NCI-H2171 (cell line): ENCODE measurements at regions not wholly inside any gene's neighbourhood (a gene's known extent, or its start where the extent isn't known, plus 50 kb on each side); places are given as distances from the start of the nearest gene placed in this dataset.
"Not testable (repeated sequence)": the region's sequence is repeated elsewhere in the genome, so short reads cannot be mapped to it uniquely, and the experiment has no call there.

Experiments used
- DNase-seq: peaks from one replicate; lab custom pipeline; 2025; lab: John Stamatoyannopoulos, UW

GRCh38 chr2:221915926-221916325 is 343.8 kb upstream of the EPHA4 start:
- no peak for DNase-seq

- DNase-seq, result no peak
These were observed 342.3 kb upstream of the EPHA4 start for GRCh38 chr2:221914334-221914880.

GRCh38 chr2:221911890-221912289 is 339.8 kb upstream of the EPHA4 start:
- DNase-seq, result no peak

- DNase-seq, result no peak
These were observed 339.2 kb upstream of the EPHA4 start for GRCh38 chr2:221911321-221911720.

GRCh38 chr2:221908518-221908917 is 336.4 kb upstream of the EPHA4 start:
- no peak for DNase-seq

- no peak for DNase-seq
These were observed 325.6 kb upstream of the EPHA4 start for GRCh38 chr2:221897718-221898117.

- DNase-seq, result no peak
These were observed 324.5 kb upstream of the EPHA4 start for GRCh38 chr2:221896505-221897151.

- DNase-seq, result no peak
These were observed 323.4 kb upstream of the EPHA4 start for GRCh38 chr2:221895366-221896121.

- DNase-seq, result no peak
These were observed 321.4 kb upstream of the EPHA4 start for GRCh38 chr2:221893501-221893900.

GRCh38 chr2:221892006-221892405 is 319.9 kb upstream of the EPHA4 start:
- not testable (repeated sequence) for DNase-seq

- no peak for DNase-seq
These were observed 311.9 kb upstream of the EPHA4 start for GRCh38 chr2:221883976-221884375.

- no peak for DNase-seq
These were observed 303.9 kb upstream of the EPHA4 start for GRCh38 chr2:221876016-221876415.

GRCh38 chr2:221874444-221874843 is 302.3 kb upstream of the EPHA4 start:
- no peak for DNase-seq

- DNase-seq, result no peak
These were observed 285.6 kb upstream of the EPHA4 start for GRCh38 chr2:221857719-221858118.

- DNase-seq, result no peak
These were observed 281.2 kb upstream of the EPHA4 start for GRCh38 chr2:221853297-221853696.

- no peak for DNase-seq
These were observed 279.5 kb upstream of the EPHA4 start for GRCh38 chr2:221851531-221852045.

- no peak for DNase-seq
These were observed 278.0 kb upstream of the EPHA4 start for GRCh38 chr2:221850076-221850475.

GRCh38 chr2:221848286-221848685 is 276.2 kb upstream of the EPHA4 start:
- DNase-seq, result no peak

GRCh38 chr2:221845021-221845365 is 272.9 kb upstream of the EPHA4 start:
- DNase-seq, result no peak

- DNase-seq, result no peak
These were observed 272.3 kb upstream of the EPHA4 start for GRCh38 chr2:221844212-221845020.

- DNase-seq, result no peak
These were observed 264.0 kb upstream of the EPHA4 start for GRCh38 chr2:221836095-221836494.

GRCh38 chr2:221833966-221834365 is 261.9 kb upstream of the EPHA4 start:
- no peak for DNase-seq
